ENCODE measurements at regions not wholly inside any gene's neighbourhood (a gene's known extent, or its start where the extent isn't known, plus 50 kb on each side); places are given as distances from the start of the nearest gene placed in this dataset.

GRCh38 chr3:102608875-102609274 lies 174.1 kb downstream of the ZPLD1 start:
- intact Hi-C loops (cut with DNase I), result no loop called here
- TF ChIP-seq CTCF (IDR thresholded peaks at IDR 0.05) (no peak), POLR2A (IDR thresholded peaks at IDR 0.05) (no peak)
- Histone ChIP-seq H3K27me3 (no peaks in the 10 kb centered on the region), H3K36me3 (replicated peaks in 1 of 2; ENCODE audit: insufficient read depth in 1 of 2, low read depth in 2 of 2) (no peaks in the 10 kb centered on the region), H3K27ac (no peak overlapping the region), H3K4me3 (no peak overlapping the region), H3K9me3 (no peaks in the 10 kb centered on the region), H3K4me1 (no peaks in the 10 kb centered on the region)
- no peak for DNase-seq
- no peak for ATAC-seq
- 51 to 60% methylated on average over 2 of the region's 2 CpGs for WGBS, 2 donors

- 75 to 81% methylated on average over 2 of the region's 2 CpGs for WGBS, 2 donors
- no peaks in the 10 kb centered on the region for H3K4me1 ChIP-seq
- no peak overlapping the region for H3K4me3 ChIP-seq
- intact Hi-C loops (cut with DNase I), result no loop called here
- no peaks in the 10 kb centered on the region for H3K9me3 ChIP-seq
- no peak overlapping the region for H3K27ac ChIP-seq
- H3K27me3 ChIP-seq, result no peaks in the 10 kb centered on the region
- TF ChIP-seq POLR2A (IDR thresholded peaks at IDR 0.05) (no peak), CTCF (IDR thresholded peaks at IDR 0.05) (no peak)
- DNase-seq, result no peak
- H3K36me3 ChIP-seq (replicated peaks in 1 of 2; ENCODE audit: insufficient read depth in 1 of 2, low read depth in 2 of 2), result no peaks in the 10 kb centered on the region
- no peak for ATAC-seq
Observed at GRCh38 chr3:102614021-102614569, 179.3 kb downstream of the ZPLD1 start.

GRCh38 chr3:102614585-102614984 lies 179.8 kb downstream of the ZPLD1 start:
- 43 to 52% methylated on average over 2 of the region's 2 CpGs for WGBS, 2 donors
- intact Hi-C loops (cut with DNase I), result no loop called here

GRCh38 chr3:102617381-102617780 lies 182.6 kb downstream of the ZPLD1 start:
- Histone ChIP-seq H3K4me3 (no peak overlapping the region), H3K9me3 (no peaks in the 10 kb centered on the region), H3K4me1 (no peaks in the 10 kb centered on the region), H3K27me3 (no peaks in the 10 kb centered on the region), H3K27ac (no peak overlapping the region), H3K36me3 (replicated peaks in 1 of 2; ENCODE audit: insufficient read depth in 1 of 2, low read depth in 2 of 2) (no peaks in the 10 kb centered on the region)
- TF ChIP-seq POLR2A (IDR thresholded peaks at IDR 0.05) (no peak), CTCF (IDR thresholded peaks at IDR 0.05) (no peak)
- intact Hi-C loops (cut with DNase I), result no loop called here
- 63 to 69% methylated on average over 4 of the region's 4 CpGs for WGBS, 2 donors
- ATAC-seq, result no peak
- no peak for DNase-seq

More at GRCh38 chr3:102614585-102614984, 179.8 kb downstream of the ZPLD1 start:
- H3K27ac ChIP-seq, result no peak overlapping the region
- no peaks in the 10 kb centered on the region for H3K4me1 ChIP-seq
- no peak for ATAC-seq
- no peaks in the 10 kb centered on the region for H3K27me3 ChIP-seq
- H3K36me3 ChIP-seq (replicated peaks in 1 of 2; ENCODE audit: insufficient read depth in 1 of 2, low read depth in 2 of 2), result no peaks in the 10 kb centered on the region
- H3K4me3 ChIP-seq, result no peak overlapping the region
- no peak for DNase-seq
- no peaks in the 10 kb centered on the region for H3K9me3 ChIP-seq
- TF ChIP-seq CTCF (IDR thresholded peaks at IDR 0.05) (no peak), POLR2A (IDR thresholded peaks at IDR 0.05) (no peak)

- Histone ChIP-seq H3K36me3 (replicated peaks in 1 of 2; ENCODE audit: insufficient read depth in 1 of 2, low read depth in 2 of 2) (no peaks in the 10 kb centered on the region), H3K27ac (no peak overlapping the region), H3K9me3 (no peaks in the 10 kb centered on the region), H3K4me1 (no peaks in the 10 kb centered on the region), H3K27me3 (no peaks in the 10 kb centered on the region), H3K4me3 (no peak overlapping the region)
- 73 to 81% methylated on average over 1 of the region's 1 CpG for WGBS, 2 donors
- no peak for TF ChIP-seq CTCF (IDR thresholded peaks at IDR 0.05)
- no peak for TF ChIP-seq POLR2A (IDR thresholded peaks at IDR 0.05)
- ATAC-seq (no peak), DNase-seq (no peak)
- intact Hi-C loops (cut with DNase I), result no loop called here
Observed at GRCh38 chr3:102619361-102619760, 184.5 kb downstream of the ZPLD1 start.

All from body of pancreas (tissue), 4 donors.